Activated CD4-positive, alpha-beta T cell treated with anti-CD3 and anti-CD28 coated beads, Interleukin-2, Interleukin-6, amounts not matched to agents 100 ng/mL and 50 ng/mL, durations not matched to agents 16 hours and 8 hours (primary cell): ENCODE measurements at regions not wholly inside any gene's neighbourhood (a gene's known extent, or its start where the extent isn't known, plus 50 kb on each side); places are given as distances from the start of the nearest gene placed in this dataset.

Source experiments
- DNase-seq: peaks from one replicate; pipeline ENCODE4 v3.0.0-alpha.2; 2020

DNA sequence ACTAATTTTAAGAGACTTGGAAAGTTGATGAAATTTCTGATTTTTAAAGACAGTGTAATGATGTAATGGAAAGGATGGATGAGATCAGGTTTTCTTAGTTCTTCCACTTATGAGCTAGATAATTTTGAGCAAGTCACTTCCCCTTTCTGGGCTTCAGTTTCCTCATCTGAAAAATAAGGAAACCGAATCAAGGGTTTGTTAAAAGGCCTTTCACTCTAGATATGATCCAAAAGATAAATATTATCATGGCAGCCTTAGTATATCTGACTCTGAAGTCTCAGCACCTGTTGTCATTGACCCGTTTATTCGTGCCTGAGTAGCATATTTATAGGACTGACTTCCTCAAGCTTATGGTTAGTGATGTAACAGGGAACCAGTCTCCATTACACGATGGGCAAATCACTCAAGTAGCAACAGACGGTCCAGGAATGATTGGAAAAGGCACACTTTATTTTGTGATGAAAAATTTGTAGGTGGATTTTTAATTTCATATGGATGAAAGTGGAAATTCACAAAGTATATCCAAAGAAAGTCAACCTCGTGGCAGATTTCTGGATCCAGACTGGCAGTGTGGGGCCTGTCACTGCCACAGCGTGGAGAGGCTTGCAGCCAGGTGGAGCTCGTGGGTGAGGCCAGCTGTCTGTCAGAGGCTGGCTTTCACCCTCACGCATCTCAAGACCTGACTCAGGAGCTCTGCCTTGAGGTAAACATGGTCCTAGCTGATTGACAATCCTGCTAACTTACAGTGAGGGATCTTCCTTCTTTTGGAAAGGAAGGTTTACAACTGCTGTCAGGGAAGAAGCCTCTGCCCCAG is 137.9 kb upstream of the CXCR4 start:
- DNase-seq, result no peak

DNA sequence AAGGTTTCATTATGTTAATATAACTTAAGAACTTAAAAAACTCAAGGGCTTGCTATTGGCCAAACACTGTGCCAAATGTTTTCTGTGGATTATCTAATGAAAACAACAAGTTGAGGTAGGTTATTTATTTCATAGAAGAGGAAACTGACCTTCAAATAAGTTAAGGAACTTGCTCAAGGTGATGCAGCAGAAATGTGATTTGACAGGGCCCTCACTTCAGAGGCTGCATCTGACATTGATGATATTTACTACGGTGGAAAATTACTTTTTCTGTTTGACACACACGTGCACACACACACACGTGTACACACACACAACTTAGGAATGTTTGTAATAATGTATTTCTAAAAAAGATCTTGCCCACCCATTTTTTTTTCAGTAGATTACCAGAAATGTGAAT is 137.2 kb upstream of the CXCR4 start:
- DNase-seq, result no peak

DNA sequence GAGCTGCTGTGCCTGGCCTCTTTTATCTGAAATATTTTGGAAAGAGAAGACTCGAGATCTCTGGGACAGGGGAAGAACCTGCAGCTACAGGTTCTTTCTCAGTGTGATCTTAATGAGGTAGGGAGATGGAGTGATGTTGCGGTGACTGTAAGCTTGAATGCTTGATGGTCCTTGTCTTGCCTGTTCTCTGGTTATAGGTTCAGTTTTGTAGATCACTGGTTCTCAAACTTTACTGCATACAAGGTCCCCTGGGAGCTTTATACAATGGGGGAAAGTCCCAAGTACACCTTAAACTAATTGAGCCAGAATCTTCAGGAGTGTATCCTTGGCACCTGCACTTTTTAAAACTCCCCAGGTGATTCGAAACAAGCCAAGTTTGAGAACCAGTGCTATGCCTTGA is 136.7 kb upstream of the CXCR4 start:
- no peak for DNase-seq

DNA sequence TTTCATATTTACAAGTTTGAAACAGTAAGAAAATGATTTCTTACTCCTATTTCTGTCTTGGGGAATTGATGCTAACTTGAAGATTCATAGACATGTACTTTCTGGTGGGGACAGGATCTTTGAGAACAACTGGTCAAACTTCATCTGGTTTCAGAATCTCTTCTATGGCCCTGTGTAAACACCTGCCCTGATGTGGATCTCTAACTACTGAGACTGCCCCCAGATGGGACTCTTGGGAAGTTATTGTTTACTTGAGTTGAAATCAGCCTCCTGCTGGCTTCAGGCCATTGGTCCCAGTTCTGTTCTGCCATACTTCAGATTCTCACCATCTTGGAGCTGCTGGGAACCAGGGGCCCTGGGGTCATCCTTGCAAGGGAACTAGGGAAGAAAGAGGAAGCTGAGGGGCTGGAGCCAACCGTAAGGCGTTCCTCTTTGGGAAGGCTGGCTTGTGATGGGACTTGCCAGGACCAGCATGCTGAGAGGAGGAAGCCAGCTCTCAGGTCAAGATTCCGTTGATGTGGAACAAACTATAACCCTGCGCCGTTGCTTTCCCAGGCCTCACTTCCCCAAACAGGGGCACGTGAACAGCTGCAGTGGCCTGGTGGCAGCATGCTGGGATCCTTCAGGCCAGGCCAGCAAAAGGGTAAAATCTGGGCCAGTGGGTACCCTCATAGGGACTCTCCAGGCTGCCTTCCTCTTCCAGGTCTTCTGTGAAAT is 135.5 kb upstream of the CXCR4 start:
- DNase-seq, result no peak

DNA sequence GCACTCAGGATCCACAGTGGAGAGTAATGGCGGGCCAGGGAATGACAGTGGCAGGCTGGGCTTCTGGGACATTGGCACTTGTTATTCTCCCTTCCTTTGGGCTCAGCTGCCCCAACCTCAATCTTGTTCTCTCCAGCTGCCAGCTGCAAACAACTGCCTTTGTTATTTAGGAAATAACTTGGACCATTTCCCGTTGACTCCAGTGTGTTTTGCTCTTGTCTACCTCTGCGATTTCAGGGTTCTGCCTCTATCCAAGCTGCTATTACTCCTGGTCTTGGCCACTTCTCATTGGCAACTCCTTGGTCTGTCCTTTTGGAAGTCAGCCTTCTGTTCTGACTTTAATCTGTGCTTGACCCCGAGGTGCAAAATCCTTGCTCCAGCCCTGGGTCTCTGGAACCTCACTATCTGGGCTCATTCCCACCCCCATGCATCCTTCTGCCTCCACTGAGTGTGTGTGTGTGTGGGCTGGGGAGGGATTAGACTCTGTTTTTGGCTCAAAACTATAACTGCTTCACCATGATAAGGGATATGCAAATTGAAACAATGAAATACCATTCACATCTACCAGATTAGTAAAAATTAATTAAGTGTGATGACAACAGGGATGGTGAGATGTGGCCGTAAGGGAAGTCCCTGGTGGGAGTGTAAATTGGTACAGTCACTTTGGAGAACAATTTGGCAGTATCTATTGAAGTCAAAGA is 134.1 kb upstream of the CXCR4 start:
- no peak for DNase-seq

DNA sequence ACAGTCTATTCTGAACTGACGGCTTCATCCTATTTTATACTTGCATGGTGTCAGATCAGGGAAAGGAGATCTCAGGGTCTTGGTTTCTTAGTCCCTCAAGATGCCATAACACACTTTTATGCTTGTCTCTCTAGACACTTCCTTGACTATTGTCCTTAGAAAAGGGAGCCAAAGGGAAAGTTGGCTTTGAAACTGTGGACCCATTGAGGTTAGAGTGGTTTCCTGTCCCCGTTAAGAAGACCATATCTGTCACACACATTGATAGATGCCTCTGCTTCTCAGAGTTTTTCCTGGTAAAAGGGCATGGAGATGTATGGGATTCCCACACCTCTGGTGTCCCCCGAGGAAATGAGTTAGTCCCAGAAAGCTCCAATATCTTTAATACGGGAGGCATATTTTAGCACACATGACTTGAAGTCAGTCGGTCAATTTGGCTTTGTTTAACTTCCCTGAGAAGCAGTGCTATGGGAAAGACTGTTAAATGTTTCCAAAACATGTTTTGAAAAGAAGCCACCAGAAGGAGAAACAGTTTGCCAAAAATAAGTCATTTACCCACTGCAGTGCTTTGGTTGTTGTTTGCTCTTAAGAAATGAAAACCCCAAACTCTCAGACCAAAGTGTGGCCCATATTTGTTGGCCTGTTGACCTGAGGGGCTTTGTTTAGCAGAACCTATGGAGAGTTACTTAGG is 133.4 kb upstream of the CXCR4 start:
- no peak for DNase-seq

DNA sequence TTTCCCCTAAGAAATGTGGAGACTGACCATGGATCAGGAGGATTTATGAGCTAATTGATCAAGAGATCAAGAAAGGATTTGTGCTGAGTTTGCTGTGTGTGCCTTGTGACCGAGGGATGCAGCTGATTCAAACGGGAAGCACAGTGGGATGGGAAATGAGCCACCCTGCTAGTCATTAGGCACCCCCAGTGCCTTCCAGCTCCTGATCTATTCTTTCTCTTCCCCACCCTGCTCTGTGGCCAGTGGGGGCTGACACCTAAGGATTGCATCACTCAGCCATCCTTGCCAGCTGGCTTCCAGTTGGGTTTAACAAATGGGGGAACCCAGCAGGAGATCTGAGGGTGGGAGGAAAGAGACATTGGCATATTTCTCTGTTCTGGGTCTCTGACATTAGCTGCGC is 132.2 kb upstream of the CXCR4 start:
- DNase-seq, result no peak

DNA sequence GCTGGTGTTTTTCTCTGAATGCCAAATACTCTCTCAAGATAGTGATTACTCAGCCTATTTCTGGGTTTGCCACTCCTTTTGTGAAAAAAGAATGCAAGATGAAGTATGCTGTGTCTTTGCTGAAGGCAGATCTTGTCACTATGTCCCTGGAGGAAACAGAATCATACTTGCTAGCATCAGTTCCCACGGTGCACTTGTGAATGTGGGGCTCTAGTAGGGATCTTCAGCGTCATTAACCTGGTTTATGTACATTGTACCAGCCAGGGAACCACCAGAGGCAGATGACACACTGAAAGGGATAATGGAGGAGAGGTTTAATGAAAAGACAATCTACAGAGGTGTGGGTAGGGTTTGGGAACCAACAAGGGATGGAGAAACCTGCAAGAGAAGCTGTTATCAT is 131.0 kb upstream of the CXCR4 start:
- no peak for DNase-seq

DNA sequence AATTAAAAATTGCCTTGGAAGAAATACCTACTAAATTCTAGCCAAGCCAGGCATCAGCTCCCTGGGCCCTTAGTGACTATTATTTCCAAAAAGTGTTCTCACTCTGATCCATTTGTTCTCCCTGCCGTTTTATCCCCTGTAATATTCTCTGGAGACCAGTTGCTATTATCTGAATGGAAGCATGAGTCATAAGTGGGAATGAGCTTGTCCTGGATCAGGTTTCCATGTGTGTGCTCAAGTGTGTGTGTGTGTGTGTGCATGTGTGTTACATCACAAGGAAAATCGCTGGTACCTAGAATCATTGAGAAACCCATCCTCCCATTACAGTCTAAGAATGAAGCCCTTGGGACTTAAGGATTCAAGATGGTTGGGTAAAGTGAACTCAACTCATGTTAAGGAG is 130.3 kb upstream of the CXCR4 start:
- DNase-seq, result no peak

DNA sequence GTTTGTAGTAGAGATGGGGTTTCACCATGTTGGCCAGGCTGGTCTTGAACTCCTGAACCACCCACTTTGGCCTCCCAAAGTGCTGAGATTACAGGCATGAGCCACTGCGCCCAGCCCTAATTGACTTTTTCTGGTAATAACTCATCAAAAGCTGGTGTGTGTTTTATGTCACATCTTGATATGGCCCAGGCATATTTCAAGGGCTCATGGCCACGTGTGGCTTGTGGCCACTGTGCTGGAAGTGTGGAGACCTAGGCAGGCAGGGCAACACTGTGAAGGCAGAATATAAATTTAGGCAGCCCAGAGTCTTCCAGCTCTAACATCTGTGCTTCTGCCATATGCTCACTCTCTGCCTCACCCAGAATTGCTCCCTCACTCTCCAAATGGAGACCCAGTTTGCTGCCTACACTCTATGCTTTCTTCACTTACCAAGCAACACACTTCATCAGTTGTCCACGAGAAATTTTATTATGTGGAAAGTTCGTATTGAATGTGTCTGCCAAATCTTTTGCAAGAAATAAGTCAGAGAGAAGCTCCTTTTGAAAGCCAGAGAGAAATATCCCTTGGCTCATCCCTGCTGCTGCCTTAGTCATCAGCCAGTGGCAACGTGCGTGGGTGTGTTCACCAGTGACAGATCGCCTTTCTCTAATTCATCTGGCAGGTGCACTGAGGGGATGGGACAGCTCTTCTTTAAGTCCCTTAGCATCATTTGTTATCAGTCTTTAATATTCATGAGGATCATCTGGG is 129.4 kb upstream of the CXCR4 start:
- DNase-seq, result no peak

DNA sequence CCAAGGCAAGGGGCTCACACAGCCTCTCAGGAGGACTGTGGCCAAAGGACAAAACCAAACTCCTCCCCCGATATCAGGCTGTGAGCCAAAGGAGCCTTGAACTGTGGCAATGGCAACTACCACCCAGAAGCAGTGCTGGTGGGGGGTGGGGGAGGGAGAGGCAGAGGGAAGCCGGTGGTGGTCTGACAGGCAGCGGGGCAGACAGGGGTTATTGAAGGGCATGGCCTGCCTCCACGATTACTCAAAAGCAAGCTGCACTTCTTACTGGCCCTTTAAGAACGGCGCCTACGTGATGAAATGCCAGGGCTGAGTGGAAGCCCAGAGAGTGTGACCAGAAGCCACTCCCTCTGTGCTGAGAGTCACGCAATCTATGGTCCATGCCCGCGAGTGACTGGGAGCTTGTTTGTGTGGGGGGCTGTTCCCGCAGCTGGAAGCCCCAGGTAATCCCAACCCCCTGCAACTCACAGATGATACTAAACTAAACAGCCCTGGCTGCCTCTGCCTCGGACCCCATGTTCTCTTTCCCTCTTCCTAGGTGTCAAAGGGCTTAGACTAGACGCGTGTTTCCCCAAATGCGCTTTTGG is 128.2 kb upstream of the CXCR4 start:
- no peak for DNase-seq

DNA sequence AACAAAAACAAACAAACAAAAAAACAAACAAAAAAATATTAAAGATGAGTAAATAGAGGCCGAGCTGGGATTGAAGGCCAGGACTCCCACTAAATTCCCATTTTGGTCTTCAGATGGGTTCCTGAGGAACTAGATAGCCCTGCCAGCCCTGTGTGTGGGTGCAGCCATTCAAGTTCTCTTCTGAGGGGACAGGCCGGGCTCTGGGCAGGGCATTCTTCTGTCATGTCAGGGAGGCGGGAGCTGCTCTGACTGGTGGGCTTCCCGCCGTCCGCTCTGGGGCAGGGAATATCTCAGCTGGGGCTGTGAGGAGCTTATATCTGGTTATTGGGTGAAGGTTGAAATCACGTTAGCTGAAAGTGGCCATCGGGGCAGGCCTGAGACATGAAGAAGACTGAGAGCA is 127.3 kb upstream of the CXCR4 start:
- DNase-seq, result no peak

DNA sequence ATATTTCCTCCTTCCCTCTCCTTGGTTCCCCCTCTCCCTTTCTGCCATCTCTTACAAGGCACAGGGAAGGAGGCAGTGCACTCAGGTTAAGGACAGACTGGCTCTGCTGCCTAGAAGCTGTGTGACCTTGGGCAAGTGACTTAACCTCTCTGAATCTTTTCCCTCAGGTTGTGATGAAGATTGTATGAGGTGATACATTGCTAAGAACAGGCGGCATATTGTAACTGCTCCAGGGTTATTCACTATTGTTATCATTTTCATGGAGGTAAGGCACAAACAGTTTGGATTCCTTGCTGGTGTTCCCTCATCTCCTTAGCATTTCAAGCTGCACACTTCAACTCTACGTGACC is 126.6 kb upstream of the CXCR4 start:
- no peak for DNase-seq

DNA sequence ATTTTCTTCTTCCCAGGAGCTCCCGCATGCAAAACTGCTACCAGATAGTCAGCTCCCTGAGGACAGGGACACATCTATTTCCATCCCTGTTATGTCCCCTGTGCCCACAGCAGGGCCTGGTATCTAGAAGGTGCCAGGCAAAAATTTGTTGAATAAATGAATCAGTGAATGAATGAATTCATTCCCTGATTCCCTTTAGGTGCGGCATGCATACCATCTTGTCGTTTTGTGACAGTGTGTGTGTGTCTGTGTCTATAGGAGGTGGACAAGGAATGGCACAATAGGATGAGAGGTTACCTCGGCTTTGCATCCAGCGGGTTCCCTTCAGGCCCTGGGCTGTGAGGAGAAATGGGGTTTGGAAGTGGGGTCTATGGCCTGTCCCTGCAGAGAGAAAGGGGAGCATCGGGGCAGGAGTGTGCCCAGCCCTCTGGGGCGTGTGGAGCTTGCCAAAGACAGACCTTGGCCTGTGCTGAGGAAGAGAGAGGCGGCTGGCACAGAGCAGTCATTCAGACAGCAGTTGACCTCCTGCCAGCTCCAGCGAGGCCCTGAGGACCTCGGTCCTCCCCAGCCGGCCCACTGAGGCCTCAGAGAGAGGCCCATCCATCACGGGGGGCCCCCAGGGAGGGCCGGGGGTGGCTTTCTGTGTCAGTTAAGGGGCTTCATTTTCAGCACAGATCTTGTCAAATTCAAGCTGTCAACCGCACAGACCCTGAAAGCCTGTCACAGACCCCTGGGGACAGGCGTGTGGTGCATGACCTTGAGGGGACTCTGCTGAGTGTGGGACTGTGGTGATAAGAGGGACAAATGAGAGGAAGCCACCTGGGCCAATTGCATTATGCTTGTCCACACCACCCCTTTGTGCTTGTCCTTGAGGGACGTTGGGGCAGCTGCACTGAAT is 125.9 kb upstream of the CXCR4 start:
- no peak for DNase-seq

DNA sequence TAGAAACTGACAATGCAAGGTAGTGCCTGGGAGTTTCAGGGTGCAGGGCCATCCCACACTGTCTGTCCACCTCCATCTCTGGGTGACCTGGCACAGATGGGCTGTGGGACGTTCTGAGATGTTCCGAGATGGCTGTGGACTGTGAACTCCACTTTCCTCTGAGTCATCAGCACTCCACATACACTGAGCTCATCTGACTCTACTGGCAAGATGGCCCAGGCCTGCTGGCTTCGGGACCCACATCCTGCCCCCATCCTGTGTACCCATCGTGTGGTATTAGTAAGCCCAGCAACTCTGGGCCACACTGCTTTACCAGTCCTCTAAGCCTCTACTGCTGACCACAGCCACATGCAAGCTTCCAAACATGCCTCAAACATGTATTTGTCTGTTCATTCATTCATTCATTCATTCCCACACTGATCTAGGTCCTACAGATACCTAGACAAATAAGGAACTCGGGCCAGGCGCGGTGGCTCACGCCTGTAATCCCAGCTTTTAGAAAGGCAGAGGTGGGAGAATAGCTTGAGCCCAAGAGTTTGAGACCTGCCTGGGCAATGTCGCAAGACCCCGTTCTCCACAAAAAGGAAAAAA is 124.8 kb upstream of the CXCR4 start:
- DNase-seq, result peak; percentile 75

DNA sequence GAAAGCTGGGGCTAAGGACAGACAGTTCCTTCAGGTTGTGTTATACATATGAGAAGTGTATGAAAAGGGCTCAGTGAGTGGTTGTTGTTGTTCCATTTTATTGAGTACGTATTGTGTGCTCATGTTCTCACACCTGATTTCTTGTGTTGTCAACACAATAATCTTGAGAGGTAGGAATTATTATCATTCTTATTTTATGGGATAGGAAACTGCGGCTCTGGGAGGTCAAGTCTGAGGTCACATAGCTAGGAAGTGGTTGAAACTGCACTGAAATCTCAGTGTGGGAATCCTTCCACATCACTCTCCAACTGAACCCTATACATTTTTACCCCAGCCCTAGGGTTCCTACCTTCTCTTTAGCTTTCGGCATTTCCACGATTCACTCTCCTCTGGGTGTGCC is 124.2 kb upstream of the CXCR4 start:
- no peak for DNase-seq

DNA sequence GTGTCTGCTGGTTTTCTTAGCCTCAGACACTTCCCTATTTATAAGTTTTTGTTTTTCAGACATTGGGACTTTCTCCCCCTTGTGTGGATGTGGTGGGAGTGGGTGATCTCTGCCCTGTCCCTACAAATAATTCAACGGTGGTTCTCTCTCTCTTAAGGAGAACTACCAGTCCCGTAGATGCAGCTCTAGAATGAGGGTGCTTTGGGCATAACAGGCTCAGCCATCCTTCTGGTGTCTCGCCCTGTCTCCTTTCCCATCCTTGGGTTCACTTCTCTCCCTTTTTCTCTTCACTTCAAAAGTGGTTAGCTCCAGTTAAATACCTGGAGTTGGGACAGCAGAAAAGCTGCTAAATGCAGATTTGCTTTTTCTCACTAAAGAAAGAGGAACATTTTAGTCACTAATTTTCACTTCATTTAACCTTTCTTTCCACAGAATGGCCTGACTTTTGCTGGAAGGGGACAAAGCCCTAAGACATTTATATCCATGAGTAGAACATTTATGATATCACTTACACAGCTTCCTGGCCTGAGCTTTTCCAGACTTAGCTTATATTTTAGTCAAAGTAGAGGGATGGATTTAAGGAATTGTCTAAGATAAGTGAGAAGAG is 121.2 kb upstream of the CXCR4 start:
- DNase-seq, result no peak

DNA sequence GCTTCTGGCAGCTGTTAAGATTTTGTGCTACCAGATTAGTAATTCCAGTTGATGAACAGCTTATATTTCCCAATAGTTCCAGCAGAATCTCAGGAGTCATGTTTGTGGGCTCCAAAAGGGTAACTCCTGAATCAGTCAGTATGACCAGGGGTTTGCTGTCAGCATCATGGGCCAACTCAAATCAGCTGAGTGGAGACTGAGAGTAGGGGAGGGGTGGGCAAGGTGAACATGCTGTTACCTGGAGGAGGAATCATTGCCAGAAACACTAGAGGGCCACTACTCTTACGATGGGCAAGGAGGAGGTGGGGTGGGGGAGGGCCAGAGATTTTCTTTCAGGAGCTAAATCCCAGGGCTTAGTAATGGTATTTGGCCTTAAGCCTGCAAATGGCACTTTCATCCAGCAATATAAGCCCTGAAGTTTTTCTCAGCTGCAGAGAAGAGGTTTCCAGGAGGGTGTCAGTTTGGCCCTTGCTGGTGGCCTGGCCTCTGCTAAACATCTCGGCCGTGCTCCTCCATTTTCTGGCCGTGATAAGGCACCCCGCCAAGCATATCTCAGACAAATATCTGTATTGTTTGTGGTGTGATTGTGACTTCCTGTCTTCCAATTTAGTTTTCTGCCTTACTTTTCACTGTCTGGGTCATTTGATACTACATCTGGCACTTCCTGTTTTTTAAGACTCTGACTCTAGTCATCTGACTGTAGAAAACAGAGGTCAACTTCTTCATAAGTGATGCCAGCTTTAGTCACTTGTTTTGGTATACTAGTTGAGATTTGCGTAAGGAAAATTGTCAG is 120.5 kb upstream of the CXCR4 start:
- DNase-seq, result peak; percentile 72

DNA sequence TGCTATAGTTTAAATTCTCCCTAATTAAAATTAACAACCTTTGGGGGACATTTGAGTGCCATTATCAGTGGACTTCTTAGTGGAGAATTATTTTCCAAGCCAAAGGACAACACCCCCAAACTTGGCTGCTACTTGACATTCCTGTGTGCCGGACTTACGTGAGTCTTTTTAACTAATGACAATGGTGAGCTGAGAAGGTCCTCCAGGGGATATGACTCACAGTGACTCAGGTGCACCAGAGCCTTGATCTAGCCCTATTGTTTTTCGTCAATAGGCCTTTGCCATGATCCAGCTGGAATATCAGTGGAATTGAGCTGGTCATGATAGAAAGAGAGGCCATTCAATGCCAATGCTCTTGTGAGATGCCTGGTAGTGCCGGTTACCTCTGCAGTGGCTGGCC is 118.1 kb upstream of the CXCR4 start:
- no peak for DNase-seq

DNA sequence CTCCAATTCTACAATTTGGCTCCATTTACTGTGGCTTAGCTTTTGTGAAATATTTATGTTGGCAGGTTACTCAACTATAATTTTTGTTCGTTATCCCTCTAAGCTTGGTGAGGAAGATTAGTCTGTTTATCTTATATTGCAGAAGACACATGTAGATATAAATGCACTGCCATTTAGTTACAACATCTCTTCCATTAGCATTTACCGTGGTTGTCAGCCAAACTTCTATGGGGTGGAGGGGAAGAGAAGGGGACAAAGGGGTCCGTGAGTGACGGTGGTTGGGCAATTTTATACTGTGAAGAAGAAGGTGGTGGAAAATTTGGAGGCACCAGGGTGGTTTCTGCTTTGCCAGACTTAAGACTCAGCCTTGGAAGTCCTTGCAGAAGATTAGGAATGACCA is 117.6 kb upstream of the CXCR4 start:
- DNase-seq, result no peak
